Left colon (tissue), 2 donors: ENCODE measurements at regions not wholly inside any gene's neighbourhood (a gene's known extent, or its start where the extent isn't known, plus 50 kb on each side); places are given as distances from the start of the nearest gene placed in this dataset.
"Not testable (repeated sequence)": the region's sequence is repeated elsewhere in the genome, so short reads cannot be mapped to it uniquely, and the experiment has no call there.

Experiments used
- ATAC-seq: fragments of 200-7000 bp; cut with Tn5 transposase; one replicate; pipeline ENCODE4 v1.9.1; 2020; ENCODE audit warnings: mild to moderate bottlenecking, moderate library complexity
- DNase-seq, 2 donors: peaks; one replicate each; pipeline ENCODE4 v3.0.0-alpha.2; 2020
- intact Hi-C, 2 donors: fragments of 100-400 bp; cut with DNase I in 1 of 2; cut with micrococcal nuclease in 1 of 2; formaldehyde crosslinking; loops; one replicate each; pipeline versions ENCODE4 v1.11.2 to v1.14.0; 2022; cut with DNase I, micrococcal nuclease
- donor health status: DM: no; HTN: no; CAD: no.
- donor health status: DM: yes; HTN: yes; CAD: no.

DNA sequence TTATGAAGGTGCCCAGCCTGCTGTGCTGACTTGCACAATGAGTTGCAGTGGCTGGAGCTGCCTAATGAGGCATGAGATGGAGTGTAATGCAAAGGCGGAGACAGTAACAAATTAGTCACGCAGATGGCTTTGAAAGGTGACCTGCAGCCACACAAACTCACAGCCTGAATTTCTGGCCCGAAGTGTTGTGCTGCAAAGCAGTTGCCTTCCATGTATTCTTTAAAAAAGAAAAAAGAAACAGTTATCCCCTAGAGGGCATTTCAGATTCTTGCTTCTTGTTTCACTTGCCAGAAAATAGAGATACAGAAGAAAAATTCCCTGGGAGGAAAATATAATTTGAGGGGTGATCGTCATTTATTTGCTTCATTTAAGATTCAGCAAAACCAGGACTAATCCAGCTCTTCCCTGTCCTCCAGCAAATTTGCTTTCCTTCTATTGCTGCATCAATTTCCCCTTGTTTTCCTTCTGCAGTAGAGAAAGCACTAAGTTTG lies 239.9 kb downstream of the ADRA2A start:
- intact Hi-C loops, result no loop called here
- ATAC-seq (no peak), DNase-seq (no peak)

DNA sequence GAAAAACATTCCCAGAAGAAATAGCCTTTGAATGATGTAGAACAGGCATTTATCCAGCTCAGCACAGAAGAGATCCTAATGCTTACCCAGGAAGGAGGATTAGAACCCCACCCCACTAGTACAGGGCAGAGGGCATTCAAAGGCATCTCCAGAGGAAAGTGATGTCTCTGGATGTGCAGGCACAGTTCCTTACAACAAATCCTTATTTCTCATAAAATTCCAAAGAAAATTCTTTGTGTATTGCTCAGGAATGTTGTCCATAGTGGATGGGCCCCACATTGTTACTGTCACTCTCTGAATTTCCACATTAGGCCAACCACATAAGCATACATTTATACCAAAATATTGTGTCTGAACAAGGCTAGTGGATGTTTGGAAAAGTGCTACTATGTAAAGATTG lies 243.0 kb downstream of the ADRA2A start:
- ATAC-seq (no peak), DNase-seq (no peak)
- intact Hi-C loops, result no loop called here

DNA sequence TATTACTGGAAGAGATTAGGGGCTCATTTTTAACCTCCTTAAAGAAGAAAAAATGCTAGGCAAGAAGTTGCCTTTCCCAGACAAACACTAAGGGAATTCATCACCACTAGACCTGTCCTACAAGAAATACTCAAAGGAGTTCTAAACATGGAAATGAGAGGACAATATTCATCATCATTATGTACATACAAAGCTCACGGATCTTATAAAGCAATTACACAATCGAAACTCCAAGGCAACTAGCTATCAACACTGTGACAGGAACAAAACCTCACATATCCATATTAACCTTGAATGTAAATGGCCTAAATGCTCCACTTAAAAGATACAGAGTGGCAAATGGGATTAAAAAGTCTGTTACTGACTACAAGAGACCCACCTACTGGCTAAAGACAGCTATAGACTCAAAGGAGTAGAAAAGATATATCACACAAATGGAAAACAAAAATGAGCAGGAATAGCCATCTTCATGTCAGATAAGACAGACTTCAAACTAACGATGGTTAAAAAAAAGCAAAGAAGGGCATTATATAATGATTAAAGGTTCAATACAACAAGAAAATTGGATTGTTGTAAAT lies 246.6 kb downstream of the ADRA2A start:
- intact Hi-C loops, result no loop called here
- no peak for DNase-seq
- no peak for ATAC-seq

DNA sequence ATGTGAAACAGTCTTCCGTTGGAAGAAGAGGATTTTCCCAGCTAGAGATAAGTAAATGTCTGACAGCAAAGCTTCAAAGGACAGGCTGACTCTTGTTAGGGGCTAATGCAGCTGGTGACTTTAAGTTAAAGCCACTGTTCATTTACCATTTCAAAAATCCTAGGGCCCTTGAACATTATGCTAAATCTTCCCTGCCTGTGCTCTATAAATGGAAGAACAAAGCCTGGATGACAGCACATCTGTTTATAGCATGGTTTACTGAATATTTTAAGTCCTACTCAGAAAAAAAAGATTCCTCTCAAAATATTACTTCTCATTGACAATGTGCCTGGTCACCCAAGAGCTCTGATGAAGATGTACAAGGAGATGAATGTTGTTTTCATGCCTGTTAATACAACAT lies 255.3 kb downstream of the ADRA2A start:
- ATAC-seq, DNase-seq, intact Hi-C loops: not testable (repeated sequence)

GRCh38 chr10:111335826-111336225 lies 259.0 kb downstream of the ADRA2A start:
- no peak for DNase-seq
- intact Hi-C loops, result no loop called here
- no peak for ATAC-seq

DNA sequence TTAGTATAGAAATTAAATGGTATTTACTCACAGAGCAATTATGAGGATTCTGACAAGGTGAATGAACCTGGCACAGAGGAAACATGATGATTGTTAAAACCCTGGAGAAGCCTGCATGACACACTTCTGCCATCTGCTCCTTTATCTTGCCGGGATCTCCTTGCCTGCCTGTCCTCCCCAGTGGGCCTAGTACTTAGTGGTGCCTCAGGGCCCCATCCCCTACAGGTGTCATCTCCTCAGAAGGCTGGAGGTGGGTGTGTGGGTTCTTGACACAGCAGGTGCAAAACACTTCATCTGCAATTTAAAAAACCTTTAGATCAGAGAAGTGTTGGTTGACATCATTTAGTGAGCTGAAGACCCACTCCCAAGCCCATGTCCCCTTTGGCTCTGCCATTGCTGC lies 261.2 kb downstream of the ADRA2A start:
- intact Hi-C loops, result no loop called here
- DNase-seq (no peak), ATAC-seq (no peak)

DNA sequence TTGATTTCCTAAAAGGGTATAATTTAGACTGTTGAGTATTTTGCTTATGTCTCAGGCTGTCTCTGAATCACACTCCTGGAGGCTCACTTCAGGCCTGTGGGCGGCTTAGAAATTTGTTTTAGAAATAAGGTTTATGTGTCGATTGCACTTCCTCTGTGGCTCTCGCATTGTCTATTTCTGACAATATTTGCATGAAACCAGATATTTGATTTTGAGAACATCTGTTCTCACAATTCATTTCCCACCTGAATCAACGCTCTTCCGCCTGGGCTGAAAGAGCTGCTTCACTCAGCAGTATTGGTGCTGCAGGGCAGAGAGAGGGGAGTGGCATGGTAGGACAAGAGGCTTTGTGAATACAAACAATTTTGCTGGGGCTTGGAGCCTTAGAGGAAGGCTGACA lies 262.0 kb downstream of the ADRA2A start:
- intact Hi-C loops, result no loop called here
- no peak for ATAC-seq

DNA sequence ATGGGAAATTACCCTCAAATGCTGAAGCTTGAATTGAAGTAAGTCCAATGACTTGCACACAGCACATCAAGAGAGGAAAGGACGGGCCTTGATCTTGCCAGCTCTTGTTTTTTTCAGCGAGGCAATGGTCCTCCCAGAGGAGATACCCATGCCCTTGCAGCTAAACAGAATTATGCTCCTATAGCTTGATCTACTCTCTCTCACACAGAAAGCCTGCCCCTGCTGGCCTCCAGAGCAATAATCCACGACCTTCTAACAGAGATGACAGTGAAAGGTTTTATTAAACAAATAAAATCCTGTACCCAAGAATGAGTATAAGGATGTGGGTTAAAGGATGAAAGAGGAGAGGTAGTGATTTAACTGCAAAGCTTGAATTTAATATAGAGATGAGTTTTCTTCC lies 268.0 kb downstream of the ADRA2A start:
- DNase-seq, result no peak
- intact Hi-C loops, result no loop called here
- no peak for ATAC-seq

More for the DNA sequence above, 262.0 kb downstream of the ADRA2A start:
- DNase-seq, result no peak

GRCh38 chr10:111347386-111348013 lies 270.7 kb downstream of the ADRA2A start:
- DNase-seq, result peak; percentile 69 to 76
- peak; percentile 95 for ATAC-seq
- intact Hi-C loops, result no loop called here

- ATAC-seq, result peak; percentile 71
- intact Hi-C loops, result no loop called here
Observed at GRCh38 chr10:111348076-111348475, 271.2 kb downstream of the ADRA2A start.

DNA sequence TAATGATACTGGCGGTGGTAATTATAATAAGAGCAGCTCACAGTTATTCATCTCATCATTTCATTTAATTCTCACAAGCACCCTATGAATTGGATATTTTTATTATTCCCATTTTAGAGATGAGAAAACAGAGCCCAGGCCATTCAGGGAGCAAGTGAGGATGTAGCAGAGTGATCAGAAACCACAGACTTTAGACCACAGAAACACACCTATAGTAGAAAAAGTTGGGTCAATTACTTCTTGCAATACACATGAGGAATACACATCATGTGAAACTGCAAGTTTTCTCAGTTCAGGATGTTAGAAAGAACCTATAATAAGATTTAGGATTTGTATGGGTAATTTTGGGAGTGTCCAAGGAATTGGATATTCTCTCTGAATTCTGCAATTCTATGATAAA lies 278.0 kb downstream of the ADRA2A start:
- DNase-seq, result no peak
- intact Hi-C loops, result no loop called here
- no peak for ATAC-seq

More at GRCh38 chr10:111348076-111348475, 271.2 kb downstream of the ADRA2A start:
- DNase-seq, result no peak

DNA sequence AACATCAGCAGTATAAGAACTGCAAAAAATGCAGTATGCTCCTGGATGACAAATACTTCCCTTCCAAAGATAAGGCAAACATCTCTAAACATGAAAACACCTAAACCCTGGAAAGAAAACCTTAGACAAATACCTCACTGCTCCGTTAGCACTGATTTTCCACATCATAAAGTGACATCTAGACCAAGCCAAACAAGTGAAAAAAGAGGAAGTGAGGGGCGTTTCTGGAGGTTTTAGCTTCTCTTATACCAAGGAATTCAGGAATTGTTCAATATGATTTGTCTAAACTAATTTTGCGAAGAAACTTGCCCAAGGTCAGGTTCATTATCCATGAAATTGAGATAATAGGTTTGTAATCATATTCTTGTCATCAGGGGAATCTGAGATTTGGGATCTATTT lies 279.7 kb downstream of the ADRA2A start:
- intact Hi-C loops, result no loop called here
- ATAC-seq (no peak), DNase-seq (no peak)

- intact Hi-C loops, result no loop called here
- DNase-seq, result no peak
- ATAC-seq, result no peak
Observed at GRCh38 chr10:111357859-111358258, 281.0 kb downstream of the ADRA2A start.

DNA sequence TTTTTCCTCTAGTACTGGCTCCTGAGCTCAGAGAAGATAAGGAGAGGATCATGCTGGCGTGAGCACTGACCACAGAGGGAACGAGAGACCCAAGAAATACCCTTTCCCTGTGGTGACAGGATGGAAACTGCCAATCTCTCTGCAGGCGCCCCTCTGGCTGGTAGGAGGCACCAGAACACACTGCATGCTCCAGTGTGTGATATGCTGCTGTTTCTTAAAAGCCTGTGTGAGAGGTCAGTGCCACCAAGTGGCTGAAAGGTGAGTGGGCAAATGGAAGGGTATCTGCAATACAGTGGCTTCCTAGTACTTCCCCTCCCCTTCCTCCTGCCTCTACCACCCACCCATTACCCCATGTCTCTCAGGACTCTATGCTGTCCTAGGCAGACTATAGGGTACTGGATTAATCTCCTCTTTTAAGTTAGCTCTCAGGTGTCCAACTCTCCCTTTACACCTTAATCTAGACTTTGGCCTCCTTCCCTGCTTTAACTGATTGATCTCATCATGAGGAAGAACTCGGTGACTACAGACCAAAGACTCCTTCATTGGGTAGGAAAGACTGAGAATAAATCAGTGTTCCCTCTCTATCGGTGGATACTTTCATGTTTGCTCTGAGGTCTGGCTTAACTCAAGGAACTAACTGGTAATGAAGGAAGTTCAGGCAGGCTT lies 283.6 kb downstream of the ADRA2A start:
- DNase-seq, result peak; percentile 29 to 35

DNA sequence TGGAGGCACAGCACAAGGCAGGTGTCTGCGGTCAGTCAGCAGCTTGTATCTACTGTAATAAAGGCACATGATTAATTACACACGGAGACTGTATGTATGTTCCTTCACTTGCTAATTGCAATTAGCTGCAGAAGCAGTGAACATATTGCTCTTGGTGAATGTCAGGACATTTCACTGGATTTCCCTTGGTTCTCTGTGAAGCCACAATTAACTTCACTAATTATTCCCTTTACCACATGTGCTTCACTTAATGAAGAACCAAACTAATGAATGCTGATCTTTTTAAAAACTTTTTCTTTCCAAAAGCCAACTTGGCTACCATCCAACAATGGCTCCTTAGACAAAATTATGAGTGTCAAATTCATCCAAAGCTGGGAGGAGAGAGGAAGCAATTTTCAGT lies 290.7 kb downstream of the ADRA2A start:
- DNase-seq, result no peak
- intact Hi-C loops, result no loop called here
- ATAC-seq, result no peak

More for the DNA sequence above, 283.6 kb downstream of the ADRA2A start:
- peak; percentile 97 for ATAC-seq
- intact Hi-C loops, result no loop called here

GRCh38 chr10:111370101-111370500 lies 293.3 kb downstream of the ADRA2A start:
- ATAC-seq, result no peak
- intact Hi-C loops, result no loop called here

DNA sequence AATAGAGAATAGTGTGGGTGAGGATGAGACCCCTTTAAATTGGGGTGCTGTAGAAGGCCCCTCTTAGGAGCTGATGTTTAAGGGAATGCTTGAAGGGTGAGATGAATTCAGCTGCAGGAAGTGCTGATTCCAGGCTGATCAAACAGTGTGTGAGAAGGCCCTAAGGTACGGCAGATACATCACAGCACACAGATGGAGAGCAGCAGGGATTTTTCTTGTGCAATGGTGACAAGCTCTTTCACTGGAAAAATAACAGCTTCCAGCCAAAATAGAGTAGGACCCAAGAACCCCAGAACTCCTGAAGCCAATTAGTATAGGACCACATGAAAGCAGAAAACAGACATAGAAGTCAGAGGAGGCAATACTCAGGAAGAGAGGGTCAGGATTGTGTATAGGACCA lies 296.9 kb downstream of the ADRA2A start:
- ATAC-seq, result no peak
- intact Hi-C loops, result no loop called here
- DNase-seq, result no peak

More at GRCh38 chr10:111370101-111370500, 293.3 kb downstream of the ADRA2A start:
- DNase-seq, result no peak

GRCh38 chr10:111379534-111380187 lies 302.8 kb downstream of the ADRA2A start:
- intact Hi-C loops, result no loop called here
- DNase-seq (no peak), ATAC-seq (no peak)

GRCh38 chr10:111384556-111384955 lies 307.7 kb downstream of the ADRA2A start:
- intact Hi-C loops, result no loop called here
- ATAC-seq, result no peak
- no peak for DNase-seq
